Keratinocyte (primary cell): ENCODE measurements at regions not wholly inside any gene's neighbourhood (a gene's known extent, or its start where the extent isn't known, plus 50 kb on each side); places are given as distances from the start of the nearest gene placed in this dataset.

Experiments
- DNase-seq: peaks from one replicate; pipeline ENCODE4 v3.0.0-alpha.2; 2011; ENCODE audit warnings: low read depth, missing footprints, low spot score
- FAIRE-seq: peaks from 2 replicates; lab custom pipeline; 2011; peaks lifted over from hg19 to GRCh38; lab: Jason Lieb, UNC
- H2AFZ ChIP-seq: 2 replicates; pipeline ENCODE4 v1.6.0; 2012; ENCODE audit warnings: low read length, control low read depth, inconsistent platforms; ENCODE audit not compliant: control insufficient read depth
- H3K27ac ChIP-seq: 2 replicates; pipeline ENCODE4 v1.5.1; 2011; ENCODE audit warnings: low read length; ENCODE audit not compliant: control insufficient read depth, insufficient read depth
- H3K27me3 ChIP-seq: 3 replicates; pipeline ENCODE4 v1.6.0; 2011; ENCODE audit warnings: low read length; ENCODE audit not compliant: control insufficient read depth, insufficient read depth; ENCODE audit errors: extremely low read depth
- H3K36me3 ChIP-seq, 2 experiments: 2 replicates in 1 of 2; 3 replicates in 1 of 2; pipeline ENCODE4 v1.5.1; 2011; ENCODE audit warnings: low read length in 2 of 2, mild to moderate bottlenecking in 1 of 2; ENCODE audit not compliant: control insufficient read depth in 2 of 2, insufficient read depth in 2 of 2; ENCODE audit errors: extremely low read depth in 1 of 2
- H3K4me1 ChIP-seq: 3 replicates; pipeline ENCODE4 v1.5.1; 2011; ENCODE audit warnings: low read length; ENCODE audit not compliant: control insufficient read depth, insufficient read depth; ENCODE audit errors: extremely low read depth
- H3K4me2 ChIP-seq: 3 replicates; pipeline ENCODE4 v1.6.0; 2011; ENCODE audit warnings: low read depth, low read length; ENCODE audit not compliant: control insufficient read depth, insufficient read depth; ENCODE audit errors: extremely low read depth
- H3K4me3 ChIP-seq, 3 experiments: fragments of 200-600 bp in 1 of 3; sonication (generic) in 1 of 3; 2 replicates in 2 of 3; 3 replicates in 1 of 3; pipeline ENCODE4 v1.5.1; 2011 to 2016; ENCODE audit warnings: low read length in 3 of 3, mild to moderate bottlenecking in 3 of 3, control low read depth in 2 of 3, inconsistent platforms in 1 of 3, low read depth in 1 of 3, mixed read lengths in 1 of 3, mixed run types in 1 of 3, moderate library complexity in 1 of 3; ENCODE audit not compliant: control insufficient read depth in 2 of 3, insufficient read depth in 2 of 3; ENCODE audit errors: extremely low read depth in 1 of 3
- H3K79me2 ChIP-seq: 2 replicates; pipeline ENCODE4 v1.6.0; 2012; ENCODE audit warnings: low read length; ENCODE audit not compliant: control insufficient read depth, insufficient read depth
- H3K9ac ChIP-seq: 3 replicates; pipeline ENCODE4 v1.6.0; 2011; ENCODE audit warnings: low read length; ENCODE audit not compliant: control insufficient read depth, insufficient read depth; ENCODE audit errors: extremely low read depth
- H3K9me1 ChIP-seq: 3 replicates; pipeline ENCODE4 v1.6.0; 2011; ENCODE audit warnings: low read length; ENCODE audit not compliant: control insufficient read depth, insufficient read depth; ENCODE audit errors: extremely low read depth
- H3K9me3 ChIP-seq: 2 replicates; pipeline ENCODE4 v1.5.1; 2012; ENCODE audit warnings: low read depth, low read length; ENCODE audit not compliant: control insufficient read depth
- H4K20me1 ChIP-seq: 3 replicates; pipeline ENCODE4 v1.6.0; 2011; ENCODE audit warnings: low read length; ENCODE audit not compliant: control insufficient read depth, insufficient read depth; ENCODE audit errors: extremely low read depth
- EZH2 ChIP-seq: IDR thresholded peaks from one replicate; pipeline ENCODE4 v1.6.1; 2012; ENCODE audit warnings: inconsistent platforms, mild to moderate bottlenecking, low read length, moderate library complexity
- dilution Hi-C: fragments of 300-500 bp; cut with MboI; formaldehyde crosslinking; loops from one replicate; pipeline ENCODE4 v1.7.0; 2020; ENCODE audit warnings: low sequenced_read_pairs; ENCODE audit not compliant: extremely low pct_ligation_motif_present
- TF ChIP-seq, protein P1 (sequence below), 3 experiments: IDR thresholded peaks in 1 of 3; conservative IDR thresholded peaks in 1 of 3; optimal IDR thresholded peaks in 1 of 3; 2 replicates in 2 of 3; 3 replicates in 1 of 3; pipeline versions ENCODE3 to v1.5.1; 2011; ENCODE audit warnings: low read length in 3 of 3, mild to moderate bottlenecking in 3 of 3, moderate library complexity in 2 of 3, control low read depth in 1 of 3, inconsistent platforms in 1 of 3; ENCODE audit not compliant: insufficient read depth in 2 of 3; ENCODE audit errors: extremely low read depth in 1 of 3

DNA sequence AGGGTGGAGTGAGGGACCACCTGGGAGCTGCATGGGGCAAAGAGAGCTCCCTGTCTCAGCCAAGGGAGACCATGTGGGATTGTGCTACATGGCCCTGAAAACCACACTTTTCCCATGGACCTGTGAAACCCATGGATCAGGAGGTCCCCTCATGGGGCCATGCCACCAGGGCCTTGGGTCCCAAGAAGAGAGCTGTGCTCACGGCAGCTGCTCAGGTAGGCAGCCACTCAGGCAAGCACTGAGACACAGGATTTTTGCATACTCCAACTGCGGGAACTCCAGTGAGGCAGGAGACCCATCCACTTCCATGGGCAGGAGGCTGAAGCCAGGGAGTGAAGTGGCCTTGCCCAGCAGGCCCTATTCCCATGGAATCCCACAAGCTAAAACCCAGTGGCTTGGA, 190.0 kb downstream of the KCNA4 start:
- no peak overlapping the region for H3K4me2 ChIP-seq
- H3K9me1 ChIP-seq: no peaks in the 10 kb centered on the region
- H3K27me3 ChIP-seq: no peaks in the 10 kb centered on the region
- DNase-seq: no peak
- no peaks in the 10 kb centered on the region for H3K4me1 ChIP-seq
- H3K9ac ChIP-seq: no peak overlapping the region
- no peaks in the 10 kb centered on the region for H3K36me3 ChIP-seq
- dilution Hi-C loops: no loop called here
- no peaks in the 10 kb centered on the region for H3K79me2 ChIP-seq
- H4K20me1 ChIP-seq: no peaks in the 10 kb centered on the region
- no peak overlapping the region for H3K27ac ChIP-seq
- no peak overlapping the region for H3K4me3 ChIP-seq
- TF ChIP-seq EZH2: no peak
- TF ChIP-seq, protein P1, sequence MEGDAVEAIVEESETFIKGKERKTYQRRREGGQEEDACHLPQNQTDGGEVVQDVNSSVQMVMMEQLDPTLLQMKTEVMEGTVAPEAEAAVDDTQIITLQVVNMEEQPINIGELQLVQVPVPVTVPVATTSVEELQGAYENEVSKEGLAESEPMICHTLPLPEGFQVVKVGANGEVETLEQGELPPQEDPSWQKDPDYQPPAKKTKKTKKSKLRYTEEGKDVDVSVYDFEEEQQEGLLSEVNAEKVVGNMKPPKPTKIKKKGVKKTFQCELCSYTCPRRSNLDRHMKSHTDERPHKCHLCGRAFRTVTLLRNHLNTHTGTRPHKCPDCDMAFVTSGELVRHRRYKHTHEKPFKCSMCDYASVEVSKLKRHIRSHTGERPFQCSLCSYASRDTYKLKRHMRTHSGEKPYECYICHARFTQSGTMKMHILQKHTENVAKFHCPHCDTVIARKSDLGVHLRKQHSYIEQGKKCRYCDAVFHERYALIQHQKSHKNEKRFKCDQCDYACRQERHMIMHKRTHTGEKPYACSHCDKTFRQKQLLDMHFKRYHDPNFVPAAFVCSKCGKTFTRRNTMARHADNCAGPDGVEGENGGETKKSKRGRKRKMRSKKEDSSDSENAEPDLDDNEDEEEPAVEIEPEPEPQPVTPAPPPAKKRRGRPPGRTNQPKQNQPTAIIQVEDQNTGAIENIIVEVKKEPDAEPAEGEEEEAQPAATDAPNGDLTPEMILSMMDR (optimal IDR thresholded peaks at IDR 0.05 in 1 of 3, IDR thresholded peaks at IDR 0.05 in 1 of 3, conservative IDR thresholded peaks at IDR 0.05 in 1 of 3; ENCODE audit: extremely low read depth in 1 of 3, insufficient read depth in 2 of 3, low read length in 3 of 3): no peak
- FAIRE-seq: no peak
- no peaks in the 10 kb centered on the region for H3K9me3 ChIP-seq
- no peak overlapping the region for H2AFZ ChIP-seq

DNA sequence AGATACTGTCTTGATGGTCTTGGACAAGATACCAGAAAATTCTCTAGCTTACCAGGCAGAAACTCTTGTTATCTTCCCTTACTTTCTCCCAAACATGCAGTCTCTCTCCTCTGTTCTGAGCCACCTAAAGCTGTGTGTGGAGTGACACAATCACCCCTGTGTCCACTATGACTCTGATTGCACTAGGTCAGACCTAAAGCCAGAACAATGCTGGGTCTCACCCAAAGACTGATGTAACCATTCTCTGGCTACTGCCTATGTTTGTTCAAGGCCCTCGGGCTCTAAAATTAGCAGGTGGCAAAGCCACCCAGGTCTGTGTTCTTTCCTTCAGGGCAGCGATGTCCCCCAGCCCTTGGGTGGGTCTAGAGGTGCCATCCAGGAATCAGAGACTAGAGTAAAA, 200.5 kb downstream of the KCNA4 start:
- DNase-seq (no peak), FAIRE-seq (no peak)
- no peak overlapping the region for H2AFZ ChIP-seq
- no peaks in the 10 kb centered on the region for H3K36me3 ChIP-seq
- no peak overlapping the region for H3K4me3 ChIP-seq
- H3K4me2 ChIP-seq: no peak overlapping the region
- H3K9me3 ChIP-seq: no peaks in the 10 kb centered on the region
- H3K27ac ChIP-seq: no peak overlapping the region
- H3K27me3 ChIP-seq: no peaks in the 10 kb centered on the region
- TF ChIP-seq, protein P1 (optimal IDR thresholded peaks at IDR 0.05 in 1 of 3, IDR thresholded peaks at IDR 0.05 in 1 of 3, conservative IDR thresholded peaks at IDR 0.05 in 1 of 3; ENCODE audit: extremely low read depth in 1 of 3, insufficient read depth in 2 of 3, low read length in 3 of 3): no peak
- TF ChIP-seq EZH2: no peak
- H3K9ac ChIP-seq: no peak overlapping the region
- dilution Hi-C loops: no loop called here
- no peaks in the 10 kb centered on the region for H3K4me1 ChIP-seq
- H3K79me2 ChIP-seq: no peaks in the 10 kb centered on the region
- H3K9me1 ChIP-seq: no peaks in the 10 kb centered on the region
- no peaks in the 10 kb centered on the region for H4K20me1 ChIP-seq
